Ishikawa (cell line): ENCODE measurements at regions not wholly inside any gene's neighbourhood (a gene's known extent, or its start where the extent isn't known, plus 50 kb on each side); places are given as distances from the start of the nearest gene placed in this dataset.

Source experiments
- TAF1 ChIP-seq: IDR thresholded peaks from 2 replicates; pipeline ENCODE4 v1.6.1; 2012; ENCODE audit warnings: low read depth, mild to moderate bottlenecking
- TF ChIP-seq, protein P1 (sequence below): IDR thresholded peaks from 2 replicates; pipeline ENCODE4 v1.6.1; 2012

DNA sequence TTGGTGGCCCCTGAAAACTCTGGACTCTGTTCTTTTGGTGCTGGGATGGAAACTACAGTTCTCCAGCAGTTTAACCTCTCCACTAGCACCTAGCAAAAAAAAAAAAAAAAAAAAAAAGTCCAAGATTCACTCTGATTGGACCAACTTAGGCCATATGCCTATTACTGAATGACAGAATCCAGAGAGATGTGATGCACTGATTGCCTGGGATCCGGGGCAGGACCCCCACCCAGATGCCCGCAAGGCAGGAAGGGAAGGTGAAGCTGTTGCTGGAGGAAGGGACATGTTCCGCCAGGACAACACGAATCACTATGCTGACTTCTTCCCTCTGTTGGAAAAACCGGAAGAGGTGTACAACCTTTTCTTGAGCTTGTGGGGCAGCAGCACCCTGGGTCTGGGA lies 152.5 kb upstream of the ZNF536 start:
- no peak for TF ChIP-seq TAF1
- TF ChIP-seq, protein P1, sequence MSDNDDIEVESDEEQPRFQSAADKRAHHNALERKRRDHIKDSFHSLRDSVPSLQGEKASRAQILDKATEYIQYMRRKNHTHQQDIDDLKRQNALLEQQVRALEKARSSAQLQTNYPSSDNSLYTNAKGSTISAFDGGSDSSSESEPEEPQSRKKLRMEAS, result no peak
